Large intestine (tissue), 3 donors: ENCODE measurements at regions not wholly inside any gene's neighbourhood (a gene's known extent, or its start where the extent isn't known, plus 50 kb on each side); places are given as distances from the start of the nearest gene placed in this dataset.

Experiments used
- DNase-seq, 2 donors: peaks; one replicate each; pipeline versions ENCODE4 v3.0.0 to v3.0.0-alpha.2; 2013
- H3K27ac ChIP-seq: one replicate; pipeline ENCODE4 v1.5.1; 2013; ENCODE audit warnings: low read length
- H3K27me3 ChIP-seq: 2 replicates; pipeline ENCODE4 v1.6.1; 2013; ENCODE audit warnings: low read length; ENCODE audit not compliant: control insufficient read depth, insufficient read depth
- H3K36me3 ChIP-seq: 2 replicates; pipeline ENCODE4 v1.6.1; 2013; ENCODE audit warnings: low read length; ENCODE audit not compliant: control insufficient read depth, insufficient read depth
- H3K4me1 ChIP-seq: one replicate; pipeline ENCODE4 v1.6.1; 2013; ENCODE audit warnings: low read length; ENCODE audit not compliant: control insufficient read depth, insufficient read depth
- H3K4me3 ChIP-seq: one replicate; pipeline ENCODE4 v1.5.1; 2013; ENCODE audit warnings: low read length
- H3K9me3 ChIP-seq: one replicate; pipeline ENCODE4 v1.6.1; 2013; ENCODE audit warnings: mild to moderate bottlenecking, low read depth, low read length, moderate library complexity; ENCODE audit not compliant: control insufficient read depth
- WGBS: methylation state at CpG from one replicate; pipeline ENCODE4 v1.1.5; 2013; ENCODE audit warnings: low lambda C conversion rate; ENCODE audit not compliant: insufficient coverage; 5-methylcytosine and 5-hydroxymethylcytosine counted together

- H3K36me3 ChIP-seq, result no peaks in the 10 kb centered on the region
- 80% methylated on average over 1 of the region's 2 CpGs for WGBS
Measured at GRCh38 chr1:219038398-219038797, 135.3 kb upstream of the LYPLAL1 start.

GRCh38 chr1:219039017-219039681 is 134.5 kb upstream of the LYPLAL1 start:
- H3K27me3 ChIP-seq, result no peaks in the 10 kb centered on the region
- no peak overlapping the region for H3K4me3 ChIP-seq
- H3K27ac ChIP-seq, result no peak overlapping the region
- WGBS, result 100% methylated on average over 1 of the region's 8 CpGs
- H3K36me3 ChIP-seq, result no peaks in the 10 kb centered on the region
- H3K9me3 ChIP-seq, result no peaks in the 10 kb centered on the region
- H3K4me1 ChIP-seq, result no peaks in the 10 kb centered on the region
- DNase-seq, result peak in 1 of 2 donors; percentile 55

More at GRCh38 chr1:219038398-219038797, 135.3 kb upstream of the LYPLAL1 start:
- Histone ChIP-seq H3K27ac (no peak overlapping the region), H3K4me3 (no peak overlapping the region), H3K9me3 (no peaks in the 10 kb centered on the region), H3K27me3 (no peaks in the 10 kb centered on the region), H3K4me1 (no peaks in the 10 kb centered on the region)
- no peak for DNase-seq

GRCh38 chr1:219039682-219040154 is 134.0 kb upstream of the LYPLAL1 start:
- no peak overlapping the region for H3K27ac ChIP-seq
- H3K4me1 ChIP-seq, result no peaks in the 10 kb centered on the region
- no peaks in the 10 kb centered on the region for H3K9me3 ChIP-seq
- no peaks in the 10 kb centered on the region for H3K36me3 ChIP-seq
- no peak overlapping the region for H3K4me3 ChIP-seq
- WGBS, result 0% methylated on average over 1 of the region's 2 CpGs
- H3K27me3 ChIP-seq, result no peaks in the 10 kb centered on the region
- DNase-seq, result peak in 1 of 2 donors; percentile 53

- Histone ChIP-seq H3K4me1 (no peaks in the 10 kb centered on the region), H3K4me3 (no peak overlapping the region), H3K36me3 (no peaks in the 10 kb centered on the region), H3K27ac (no peak overlapping the region), H3K27me3 (no peaks in the 10 kb centered on the region), H3K9me3 (no peaks in the 10 kb centered on the region)
- 81% methylated on average over 4 of the region's 5 CpGs for WGBS
- DNase-seq, result no peak
Measured at GRCh38 chr1:219040291-219040690, 133.4 kb upstream of the LYPLAL1 start.

GRCh38 chr1:219041141-219041540 is 132.5 kb upstream of the LYPLAL1 start:
- no peak overlapping the region for H3K4me3 ChIP-seq
- no peak overlapping the region for H3K27ac ChIP-seq
- H3K9me3 ChIP-seq, result no peaks in the 10 kb centered on the region
- no peaks in the 10 kb centered on the region for H3K4me1 ChIP-seq
- no peaks in the 10 kb centered on the region for H3K27me3 ChIP-seq
- DNase-seq, result no peak
- no peaks in the 10 kb centered on the region for H3K36me3 ChIP-seq

GRCh38 chr1:219041818-219042217 is 131.9 kb upstream of the LYPLAL1 start:
- Histone ChIP-seq H3K27ac (no peak overlapping the region), H3K4me1 (no peaks in the 10 kb centered on the region), H3K9me3 (no peaks in the 10 kb centered on the region), H3K36me3 (no peaks in the 10 kb centered on the region), H3K27me3 (no peaks in the 10 kb centered on the region), H3K4me3 (no peak overlapping the region)
- no CpG with 5 or more reads among the region's 1 CpG for WGBS
- DNase-seq, result peak in 1 of 2 donors; percentile 44

GRCh38 chr1:219042769-219043168 is 130.9 kb upstream of the LYPLAL1 start:
- DNase-seq, result no peak
- Histone ChIP-seq H3K9me3 (no peaks in the 10 kb centered on the region), H3K36me3 (no peaks in the 10 kb centered on the region), H3K4me1 (no peaks in the 10 kb centered on the region), H3K27me3 (no peaks in the 10 kb centered on the region), H3K4me3 (no peak overlapping the region), H3K27ac (no peak overlapping the region)
- WGBS, result 100% methylated on average over 1 of the region's 2 CpGs

- no peaks in the 10 kb centered on the region for H3K9me3 ChIP-seq
- H3K36me3 ChIP-seq, result no peaks in the 10 kb centered on the region
- no peaks in the 10 kb centered on the region for H3K27me3 ChIP-seq
- peak; percentile 67 to 81 for DNase-seq
- no peaks in the 10 kb centered on the region for H3K4me1 ChIP-seq
- WGBS, result 40% methylated on average over 2 of the region's 3 CpGs
- no peak overlapping the region for H3K4me3 ChIP-seq
- H3K27ac ChIP-seq, result peak overlapping the region; percentile 23
Measured at GRCh38 chr1:219045246-219045645, 128.4 kb upstream of the LYPLAL1 start.

- WGBS, result 81% methylated on average over 3 of the region's 4 CpGs
- no peaks in the 10 kb centered on the region for H3K4me1 ChIP-seq
- DNase-seq, result no peak
- H3K4me3 ChIP-seq, result no peak overlapping the region
- no peak overlapping the region for H3K27ac ChIP-seq
- H3K36me3 ChIP-seq, result no peaks in the 10 kb centered on the region
- H3K9me3 ChIP-seq, result no peaks in the 10 kb centered on the region
- H3K27me3 ChIP-seq, result no peaks in the 10 kb centered on the region
Measured at GRCh38 chr1:219049501-219049900, 124.2 kb upstream of the LYPLAL1 start.

GRCh38 chr1:219050086-219050821 is 123.4 kb upstream of the LYPLAL1 start:
- Histone ChIP-seq H3K4me3 (no peak overlapping the region), H3K36me3 (no peaks in the 10 kb centered on the region), H3K9me3 (no peaks in the 10 kb centered on the region), H3K27me3 (no peaks in the 10 kb centered on the region), H3K4me1 (no peaks in the 10 kb centered on the region), H3K27ac (no peak overlapping the region)
- WGBS, result 92% methylated on average over 4 of the region's 5 CpGs
- no peak for DNase-seq

- Histone ChIP-seq H3K27me3 (no peaks in the 10 kb centered on the region), H3K36me3 (no peaks in the 10 kb centered on the region), H3K27ac (no peak overlapping the region)
Measured at GRCh38 chr1:219050822-219051125, 122.9 kb upstream of the LYPLAL1 start.

More at GRCh38 chr1:219050822-219051125, 122.9 kb upstream of the LYPLAL1 start:
- Histone ChIP-seq H3K4me3 (no peak overlapping the region), H3K9me3 (no peaks in the 10 kb centered on the region), H3K4me1 (no peaks in the 10 kb centered on the region)
- DNase-seq, result no peak
- 0% methylated on average over 1 of the region's 1 CpG for WGBS
